HG02884 (cell line): ENCODE measurements at regions not wholly inside any gene's neighbourhood (a gene's known extent, or its start where the extent isn't known, plus 50 kb on each side); places are given as distances from the start of the nearest gene placed in this dataset.
"Not testable (repeated sequence)": the region's sequence is repeated elsewhere in the genome, so short reads cannot be mapped to it uniquely, and the experiment has no call there.

ENCODE experiments used
- ATAC-seq: cut with Tn5 transposase; IDR thresholded peaks from one replicate; pipeline ENCODE4 v1.9.1; 2021; ENCODE audit warnings: mild to moderate bottlenecking, moderate library complexity; ENCODE audit not compliant: unreplicated experiment

- ATAC-seq, result no peak
These were observed 240.4 kb upstream of the AFF2 start for GRCh38 chrX:148259990-148260389.

- ATAC-seq, result no peak
These were observed 234.6 kb upstream of the AFF2 start for GRCh38 chrX:148265829-148266228.

- ATAC-seq, result no peak
These were observed 231.7 kb upstream of the AFF2 start for GRCh38 chrX:148268673-148269072.

GRCh38 chrX:148269513-148269912, 230.9 kb upstream of the AFF2 start:
- ATAC-seq, result no peak

- ATAC-seq, result no peak
These were observed 229.9 kb upstream of the AFF2 start for GRCh38 chrX:148270499-148270898.

GRCh38 chrX:148271263-148271662, 229.2 kb upstream of the AFF2 start:
- no peak for ATAC-seq

GRCh38 chrX:148281920-148282319, 218.5 kb upstream of the AFF2 start:
- ATAC-seq, result no peak

- ATAC-seq, result no peak
These were observed 217.9 kb upstream of the AFF2 start for GRCh38 chrX:148282504-148282903.

GRCh38 chrX:148284056-148284455, 216.4 kb upstream of the AFF2 start:
- ATAC-seq, result no peak

- ATAC-seq, result no peak
These were observed 215.6 kb upstream of the AFF2 start for GRCh38 chrX:148284821-148285220.

GRCh38 chrX:148288451-148288850, 212.0 kb upstream of the AFF2 start:
- no peak for ATAC-seq

- ATAC-seq, result no peak
These were observed 210.4 kb upstream of the AFF2 start for GRCh38 chrX:148290041-148290440.

GRCh38 chrX:148290931-148291330, 209.5 kb upstream of the AFF2 start:
- no peak for ATAC-seq

- no peak for ATAC-seq
These were observed 201.7 kb upstream of the AFF2 start for GRCh38 chrX:148298737-148299136.

- not testable (repeated sequence) for ATAC-seq
These were observed 195.2 kb upstream of the AFF2 start for GRCh38 chrX:148305214-148305613.

GRCh38 chrX:148309413-148309812, 191.0 kb upstream of the AFF2 start:
- ATAC-seq, result no peak

- ATAC-seq, result peak; percentile 80
These were observed 189.8 kb upstream of the AFF2 start for GRCh38 chrX:148310426-148311165.

GRCh38 chrX:148311544-148311943, 188.9 kb upstream of the AFF2 start:
- ATAC-seq, result no peak

- ATAC-seq, result no peak
These were observed 185.5 kb upstream of the AFF2 start for GRCh38 chrX:148314876-148315275.

- ATAC-seq, result no peak
These were observed 184.0 kb upstream of the AFF2 start for GRCh38 chrX:148316446-148316845.

GRCh38 chrX:148322906-148323305, 177.5 kb upstream of the AFF2 start:
- ATAC-seq, result no peak

- no peak for ATAC-seq
These were observed 166.4 kb upstream of the AFF2 start for GRCh38 chrX:148333989-148334388.

GRCh38 chrX:148337873-148338272, 162.5 kb upstream of the AFF2 start:
- no peak for ATAC-seq
